CD4-positive, CD25-positive, alpha-beta regulatory T cell (primary cell): ENCODE measurements at regions not wholly inside any gene's neighbourhood (a gene's known extent, or its start where the extent isn't known, plus 50 kb on each side); places are given as distances from the start of the nearest gene placed in this dataset.

Source experiments
- ATAC-seq, 2 donors: fragments of 150-1000 bp; cut with Tn5 transposase; one replicate each; pipeline ENCODE4 v1.10.0; 2021; ENCODE audit warnings: low read depth in 2 of 2, moderate number of reproducible peaks in 2 of 2, moderate library complexity in 1 of 2
- DNase-seq, 3 donors: peaks; one replicate each; pipeline versions ENCODE4 v3.0.0 to v3.0.0-alpha.2; 2012 to 2022; ENCODE audit warnings: mixed read lengths in 1 of 3
- H3K27ac ChIP-seq: one replicate; pipeline ENCODE4 v1.7.0; 2013; ENCODE audit warnings: mild to moderate bottlenecking, low read length; ENCODE audit not compliant: insufficient read depth, poor library complexity, severe bottlenecking
- H3K27me3 ChIP-seq: one replicate; pipeline ENCODE4 v1.7.0; 2013; ENCODE audit warnings: low read length; ENCODE audit not compliant: control insufficient read depth, insufficient read depth
- H3K36me3 ChIP-seq: one replicate; pipeline ENCODE4 v1.7.0; 2013; ENCODE audit warnings: mild to moderate bottlenecking, low read length, moderate library complexity; ENCODE audit not compliant: control insufficient read depth, insufficient read depth
- H3K4me1 ChIP-seq: 2 replicates; pipeline ENCODE4 v1.7.0; 2013; ENCODE audit warnings: mild to moderate bottlenecking, low read length; ENCODE audit not compliant: insufficient read depth, control insufficient read depth, poor library complexity, severe bottlenecking
- H3K4me3 ChIP-seq: one replicate; pipeline ENCODE4 v1.7.0; 2013; ENCODE audit warnings: low read depth, mild to moderate bottlenecking, low read length, moderate library complexity
- H3K9me3 ChIP-seq, 2 experiments: 1 replicate in 1 of 2; 2 replicates in 1 of 2; pipeline ENCODE4 v1.7.0; 2013; ENCODE audit warnings: low read length in 2 of 2, mild to moderate bottlenecking in 1 of 2, moderate library complexity in 1 of 2; ENCODE audit not compliant: control insufficient read depth in 2 of 2
- H3K27ac Mint-ChIP-seq, 3 donors: one replicate each; pipeline ENCODE4 v1.8.0; 2020 to 2022; ENCODE audit warnings: mild to moderate bottlenecking in 3 of 3, mixed read lengths in 3 of 3, moderate library complexity in 2 of 3
- H3K27me3 Mint-ChIP-seq: one replicate; pipeline ENCODE4 v1.8.0; 2022; ENCODE audit warnings: mild to moderate bottlenecking, mixed read lengths
- H3K36me3 Mint-ChIP-seq: one replicate; pipeline ENCODE4 v1.8.0; 2020; ENCODE audit warnings: mixed read lengths
- H3K4me1 Mint-ChIP-seq, 4 donors: one replicate each; pipeline ENCODE4 v1.8.0; 2020 to 2022; ENCODE audit warnings: mixed read lengths in 4 of 4, mild to moderate bottlenecking in 1 of 4
- H3K4me3 Mint-ChIP-seq, 4 donors: one replicate each; pipeline ENCODE4 v1.8.0; 2020 to 2022; ENCODE audit warnings: mild to moderate bottlenecking in 4 of 4, mixed read lengths in 4 of 4, moderate library complexity in 3 of 4
- H3K9me3 Mint-ChIP-seq, 7 donors: one replicate each; pipeline ENCODE4 v1.8.0; 2020 to 2022; ENCODE audit warnings: mixed read lengths in 7 of 7, mild to moderate bottlenecking in 3 of 7, moderate library complexity in 2 of 7

- no peaks in the 10 kb centered on the region for H3K27me3 ChIP-seq
- no peaks in the 10 kb centered on the region for H3K36me3 ChIP-seq
- H3K9me3 ChIP-seq, result no peaks in the 10 kb centered on the region
- Mint-ChIP-seq H3K27me3 (no peaks in the 10 kb centered on the region), H3K27ac (peak overlapping the region in 1 of 3 donors; percentile 5), H3K4me1 (peaks cover 0 to 15% (median 0%) of the 10 kb centered on the region in 4 donors), H3K4me3 (no peak overlapping the region), H3K36me3 (no peaks in the 10 kb centered on the region), H3K9me3 (no peaks in the 10 kb centered on the region)
- DNase-seq (no peak), ATAC-seq (no peak)
- no peak overlapping the region for H3K27ac ChIP-seq
- no peaks in the 10 kb centered on the region for H3K4me1 ChIP-seq
- no peak overlapping the region for H3K4me3 ChIP-seq
Measured at GRCh38 chr2:43078781-43079755, 147.3 kb downstream of the ZFP36L2 start.

- no peaks in the 10 kb centered on the region for H3K36me3 ChIP-seq
- no peaks in the 10 kb centered on the region for H3K27me3 ChIP-seq
- no peaks in the 10 kb centered on the region for H3K4me1 ChIP-seq
- no peak for DNase-seq
- Mint-ChIP-seq H3K27me3 (peaks cover 2% of the 10 kb centered on the region), H3K27ac (no peak overlapping the region), H3K4me1 (peaks cover 0 to 15% (median under 1%) of the 10 kb centered on the region in 4 donors), H3K4me3 (no peak overlapping the region), H3K36me3 (no peaks in the 10 kb centered on the region), H3K9me3 (no peaks in the 10 kb centered on the region)
- no peak overlapping the region for H3K4me3 ChIP-seq
- no peaks in the 10 kb centered on the region for H3K9me3 ChIP-seq
- H3K27ac ChIP-seq, result no peak overlapping the region
- ATAC-seq, result no peak
Measured at GRCh38 chr2:43078301-43078700, 148.1 kb downstream of the ZFP36L2 start.

GRCh38 chr2:43077876-43078275, 148.5 kb downstream of the ZFP36L2 start:
- H3K36me3 Mint-ChIP-seq, result no peaks in the 10 kb centered on the region

GRCh38 chr2:43076676-43077075, 149.7 kb downstream of the ZFP36L2 start:
- Histone ChIP-seq H3K4me1 (no peaks in the 10 kb centered on the region), H3K36me3 (no peaks in the 10 kb centered on the region), H3K27ac (no peak overlapping the region), H3K4me3 (no peak overlapping the region), H3K9me3 (no peaks in the 10 kb centered on the region), H3K27me3 (no peaks in the 10 kb centered on the region)
- no peak overlapping the region for H3K27ac Mint-ChIP-seq
- no peaks in the 10 kb centered on the region for H3K36me3 Mint-ChIP-seq
- ATAC-seq (no peak), DNase-seq (no peak)
- H3K9me3 Mint-ChIP-seq, result no peaks in the 10 kb centered on the region
- H3K4me1 Mint-ChIP-seq, result peaks cover 0 to 10% (median under 1%) of the 10 kb centered on the region in 4 donors
- H3K27me3 Mint-ChIP-seq, result peaks cover 4% of the 10 kb centered on the region
- no peak overlapping the region for H3K4me3 Mint-ChIP-seq

More at GRCh38 chr2:43077876-43078275, 148.5 kb downstream of the ZFP36L2 start:
- DNase-seq (no peak), ATAC-seq (no peak)
- H3K27me3 Mint-ChIP-seq, result peaks cover 4% of the 10 kb centered on the region
- peak overlapping the region in 1 of 3 donors; percentile 0 for H3K27ac Mint-ChIP-seq
- Histone ChIP-seq H3K4me3 (no peak overlapping the region), H3K27me3 (no peaks in the 10 kb centered on the region), H3K4me1 (no peaks in the 10 kb centered on the region), H3K27ac (no peak overlapping the region), H3K9me3 (no peaks in the 10 kb centered on the region), H3K36me3 (no peaks in the 10 kb centered on the region)
- H3K4me3 Mint-ChIP-seq, result no peak overlapping the region
- no peaks in the 10 kb centered on the region for H3K9me3 Mint-ChIP-seq
- H3K4me1 Mint-ChIP-seq, result peaks cover 0 to 11% (median under 1%) of the 10 kb centered on the region in 4 donors

GRCh38 chr2:43075811-43076585, 150.4 kb downstream of the ZFP36L2 start:
- no peak overlapping the region for H3K27ac Mint-ChIP-seq

GRCh38 chr2:43075054-43075593, 151.3 kb downstream of the ZFP36L2 start:
- DNase-seq (no peak), ATAC-seq (no peak)
- no peak overlapping the region for H3K4me3 Mint-ChIP-seq
- no peaks in the 10 kb centered on the region for H3K4me1 ChIP-seq
- no peak overlapping the region for H3K27ac ChIP-seq
- H3K4me1 Mint-ChIP-seq, result peaks cover 0 to 7% (median under 1%) of the 10 kb centered on the region in 4 donors
- no peaks in the 10 kb centered on the region for H3K9me3 Mint-ChIP-seq
- no peaks in the 10 kb centered on the region for H3K27me3 ChIP-seq
- no peak overlapping the region for H3K27ac Mint-ChIP-seq
- no peaks in the 10 kb centered on the region for H3K9me3 ChIP-seq
- no peaks in the 10 kb centered on the region for H3K36me3 ChIP-seq
- peaks cover 4% of the 10 kb centered on the region for H3K27me3 Mint-ChIP-seq
- H3K4me3 ChIP-seq, result no peak overlapping the region
- H3K36me3 Mint-ChIP-seq, result no peaks in the 10 kb centered on the region

More at GRCh38 chr2:43075811-43076585, 150.4 kb downstream of the ZFP36L2 start:
- H3K4me1 Mint-ChIP-seq, result peaks cover 0 to 10% (median under 1%) of the 10 kb centered on the region in 4 donors
- no peak for DNase-seq
- no peaks in the 10 kb centered on the region for H3K36me3 ChIP-seq
- no peak overlapping the region for H3K4me3 ChIP-seq
- H3K9me3 Mint-ChIP-seq, result no peaks in the 10 kb centered on the region
- no peak for ATAC-seq
- H3K27me3 Mint-ChIP-seq, result peaks cover 4% of the 10 kb centered on the region
- H3K4me3 Mint-ChIP-seq, result no peak overlapping the region
- H3K27ac ChIP-seq, result no peak overlapping the region
- no peaks in the 10 kb centered on the region for H3K4me1 ChIP-seq
- no peaks in the 10 kb centered on the region for H3K9me3 ChIP-seq
- H3K27me3 ChIP-seq, result no peaks in the 10 kb centered on the region
- no peaks in the 10 kb centered on the region for H3K36me3 Mint-ChIP-seq

- H3K9me3 Mint-ChIP-seq, result no peaks in the 10 kb centered on the region
- ATAC-seq, result no peak
- Histone ChIP-seq H3K27ac (no peak overlapping the region), H3K27me3 (no peaks in the 10 kb centered on the region), H3K4me3 (no peak overlapping the region), H3K4me1 (no peaks in the 10 kb centered on the region), H3K9me3 (no peaks in the 10 kb centered on the region), H3K36me3 (no peaks in the 10 kb centered on the region)
- H3K36me3 Mint-ChIP-seq, result no peaks in the 10 kb centered on the region
- H3K4me1 Mint-ChIP-seq, result peaks cover 0 to 2% (median under 1%) of the 10 kb centered on the region in 4 donors
- no peak overlapping the region for H3K4me3 Mint-ChIP-seq
- no peak for DNase-seq
- H3K27me3 Mint-ChIP-seq, result peaks cover 4% of the 10 kb centered on the region
- no peak overlapping the region for H3K27ac Mint-ChIP-seq
Measured at GRCh38 chr2:43074592-43075053, 151.8 kb downstream of the ZFP36L2 start.
